HFFc6 (cell line): ENCODE measurements at regions not wholly inside any gene's neighbourhood (a gene's known extent, or its start where the extent isn't known, plus 50 kb on each side); places are given as distances from the start of the nearest gene placed in this dataset.
"Not testable (repeated sequence)": the region's sequence is repeated elsewhere in the genome, so short reads cannot be mapped to it uniquely, and the experiment has no call there.

Experiments used
- DNase-seq: peaks from one replicate; pipeline ENCODE4 v3.0.0-alpha.2; 2018
- H3K27ac Mint-ChIP-seq: 2 replicates; pipeline ENCODE4 v1.8.0; 2020; ENCODE audit warnings: mild to moderate bottlenecking, mixed read lengths
- H3K27me3 Mint-ChIP-seq: 2 replicates; pipeline ENCODE4 v1.8.0; 2021; ENCODE audit warnings: mild to moderate bottlenecking, moderate library complexity, mixed read lengths; ENCODE audit not compliant: insufficient read depth
- H3K36me3 Mint-ChIP-seq: 2 replicates; pipeline ENCODE4 v1.8.0; 2021; ENCODE audit warnings: low read depth, mixed read lengths
- H3K4me1 Mint-ChIP-seq: 2 replicates; pipeline ENCODE4 v1.8.0; 2020; ENCODE audit warnings: low read depth, mixed read lengths
- H3K4me3 Mint-ChIP-seq: 2 replicates; pipeline ENCODE4 v1.8.0; 2020; ENCODE audit warnings: mild to moderate bottlenecking, moderate library complexity, mixed read lengths
- H3K9me3 Mint-ChIP-seq: 2 replicates; pipeline ENCODE4 v1.8.0; 2020; ENCODE audit warnings: mild to moderate bottlenecking, mixed read lengths
- CTCF ChIP-seq: fragments of 200-600 bp; sonication (generic); IDR thresholded peaks from 2 replicates; pipeline ENCODE4 v1.5.0; 2021; ENCODE audit warnings: antibody characterized with exemption, mild to moderate bottlenecking

DNA sequence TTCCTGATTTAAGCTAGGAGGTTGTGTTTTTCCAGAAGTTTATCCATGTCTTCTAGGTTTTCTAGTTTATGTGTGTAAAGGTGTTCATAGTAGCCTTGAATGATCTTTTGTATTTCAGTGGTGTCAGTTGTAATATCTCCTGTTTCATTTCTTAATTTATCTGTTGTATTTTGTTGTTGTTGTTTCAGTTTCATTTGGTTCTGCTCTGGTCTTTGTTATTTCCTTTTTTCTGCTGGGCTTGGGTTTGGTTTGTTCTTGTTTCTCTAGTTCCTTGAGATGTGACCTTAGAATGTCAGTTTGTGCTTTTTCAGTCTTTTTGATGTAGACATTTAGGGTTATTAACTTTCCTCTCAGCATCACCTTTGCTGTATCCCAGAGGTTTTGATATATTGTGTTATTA, 62.8 kb downstream of the SCP2D1 start:
- H3K4me1 Mint-ChIP-seq, H3K27ac Mint-ChIP-seq, DNase-seq, H3K27me3 Mint-ChIP-seq, H3K36me3 Mint-ChIP-seq, H3K4me3 Mint-ChIP-seq: not testable (repeated sequence)
- H3K9me3 Mint-ChIP-seq: peaks cover 46% of the 10 kb centered on the region

DNA sequence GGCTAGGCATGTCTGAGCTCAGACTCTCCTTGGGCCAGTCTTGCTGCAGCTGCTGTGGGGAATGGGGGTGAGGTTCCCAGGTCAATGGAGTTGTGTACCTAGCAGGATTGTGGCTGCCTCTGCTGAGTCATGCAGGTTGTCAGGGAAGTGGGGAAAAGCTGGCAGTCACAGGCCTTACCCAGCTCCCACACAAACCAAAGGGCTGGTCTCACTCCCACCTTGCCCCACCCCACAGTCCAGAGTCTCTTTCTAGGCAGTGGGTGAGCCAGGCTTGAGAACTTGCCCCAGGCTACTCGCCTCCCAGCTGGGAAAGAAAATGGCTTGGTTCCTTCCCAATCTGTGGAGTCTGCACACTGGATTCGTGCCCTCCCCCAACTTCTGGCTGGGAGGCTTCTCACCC, 65.7 kb downstream of the SCP2D1 start:
- DNase-seq: no peak

DNA sequence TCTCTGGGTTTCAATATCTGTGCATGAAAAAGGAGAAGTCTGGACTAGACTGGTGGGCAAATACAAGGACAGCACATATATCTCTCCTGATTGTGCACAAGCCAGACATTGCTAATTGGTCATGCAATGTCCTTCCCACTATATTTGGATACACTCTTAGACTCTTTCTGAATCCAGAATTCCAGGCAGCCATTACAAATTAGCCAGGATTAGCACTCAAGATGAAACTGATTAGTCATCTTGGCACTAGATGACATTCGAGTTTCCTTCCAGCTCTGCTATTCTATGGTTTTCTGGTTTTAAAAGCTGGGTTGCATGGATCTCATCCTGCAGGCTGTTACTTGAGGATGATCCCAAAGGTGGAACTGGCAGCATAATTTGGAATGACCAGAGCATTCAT, 73.2 kb downstream of the SCP2D1 start:
- Mint-ChIP-seq H3K4me3 (no peak overlapping the region), H3K36me3 (no peaks in the 10 kb centered on the region), H3K9me3 (peaks cover 21% of the 10 kb centered on the region), H3K27me3 (no peaks in the 10 kb centered on the region; the same call in 1 of the 2 replicates), H3K4me1 (no peaks in the 10 kb centered on the region), H3K27ac (no peak overlapping the region)
- no peak for DNase-seq
- no peak for TF ChIP-seq CTCF

More for the DNA sequence above, 65.7 kb downstream of the SCP2D1 start:
- no peak overlapping the region for H3K4me3 Mint-ChIP-seq
- H3K27me3 Mint-ChIP-seq: no peaks in the 10 kb centered on the region; the same call in 1 of the 2 replicates
- no peaks in the 10 kb centered on the region for H3K4me1 Mint-ChIP-seq
- peaks cover 32% of the 10 kb centered on the region for H3K9me3 Mint-ChIP-seq
- TF ChIP-seq CTCF: no peak
- no peaks in the 10 kb centered on the region for H3K36me3 Mint-ChIP-seq
- H3K27ac Mint-ChIP-seq: no peak overlapping the region

DNA sequence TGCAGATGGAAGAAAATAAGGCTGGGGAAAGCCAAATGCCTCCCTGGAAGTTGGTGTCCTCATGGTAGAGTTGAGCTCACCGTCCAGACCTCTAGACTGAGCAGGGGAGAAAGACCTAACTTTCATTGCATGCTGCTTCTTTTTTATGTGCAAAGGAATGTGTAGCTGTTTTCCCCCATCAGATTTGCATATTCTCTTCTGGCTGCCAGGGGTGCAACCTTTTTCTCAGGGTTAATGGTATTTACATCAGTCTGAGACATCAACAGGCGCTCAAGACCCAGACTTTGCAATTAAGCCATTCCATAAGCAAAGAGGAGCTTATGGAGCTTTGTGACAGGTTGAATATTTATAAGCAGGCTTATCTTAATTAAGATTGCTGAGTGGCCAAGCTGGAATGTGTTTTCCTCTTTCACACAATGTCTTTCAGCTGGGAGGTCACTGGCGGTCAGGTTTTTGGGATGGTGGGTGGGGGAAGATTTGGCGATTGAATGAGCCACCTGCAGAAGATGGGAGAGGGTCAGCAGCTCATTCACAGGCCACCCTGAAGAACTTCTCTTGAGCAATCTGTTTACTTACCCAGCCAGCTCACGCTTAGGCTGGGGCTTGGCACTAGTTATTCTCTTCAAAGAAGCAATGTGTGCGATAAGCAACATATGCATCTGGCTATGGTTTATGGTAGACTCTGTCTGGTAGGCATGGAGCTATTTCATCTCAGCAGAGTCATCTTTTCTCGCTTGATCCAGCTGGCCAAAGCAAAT, 88.6 kb downstream of the SCP2D1 start:
- Mint-ChIP-seq H3K4me1 (no peaks in the 10 kb centered on the region), H3K36me3 (no peaks in the 10 kb centered on the region), H3K4me3 (no peak overlapping the region), H3K9me3 (peaks cover 32% of the 10 kb centered on the region), H3K27me3 (no peaks in the 10 kb centered on the region; the same call in none of the 2 replicates), H3K27ac (no peak overlapping the region)
- no peak for TF ChIP-seq CTCF
- DNase-seq: no peak

GRCh38 chr20:18904192-18904591, 90.6 kb downstream of the SCP2D1 start:
- TF ChIP-seq CTCF: 0 out of 2 replicates have a peak, but pooled peaks have one; percentile 10
- H3K4me1 Mint-ChIP-seq: no peaks in the 10 kb centered on the region
- H3K9me3 Mint-ChIP-seq: peaks cover 36% of the 10 kb centered on the region
- H3K27ac Mint-ChIP-seq: no peak overlapping the region
- no peaks in the 10 kb centered on the region for H3K36me3 Mint-ChIP-seq
- no peak for DNase-seq
- peaks cover 4% of the 10 kb centered on the region; the same call in 1 of the 2 replicates for H3K27me3 Mint-ChIP-seq
- H3K4me3 Mint-ChIP-seq: no peak overlapping the region

DNA sequence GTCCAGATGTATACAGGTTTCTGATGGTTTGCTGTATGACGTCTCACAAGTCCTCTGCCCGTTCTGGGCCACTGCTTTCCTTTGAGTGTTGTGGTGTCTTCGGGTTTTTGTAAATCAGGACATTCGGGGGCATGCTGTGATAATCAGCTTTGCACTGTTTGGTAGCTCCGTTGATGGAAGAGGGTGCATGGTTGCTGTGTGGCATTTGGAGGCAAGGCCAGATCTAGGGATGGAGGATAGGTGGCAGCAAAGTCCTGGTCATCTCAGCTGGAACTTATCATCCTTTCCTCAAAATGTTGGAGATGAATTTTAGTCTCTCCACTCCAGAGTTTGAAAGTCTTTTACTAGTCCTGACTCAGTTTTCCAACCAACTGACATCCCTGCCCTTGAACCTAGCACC, 91.0 kb downstream of the SCP2D1 start:
- no peaks in the 10 kb centered on the region for H3K36me3 Mint-ChIP-seq
- H3K9me3 Mint-ChIP-seq: peaks cover 36% of the 10 kb centered on the region
- no peaks in the 10 kb centered on the region for H3K4me1 Mint-ChIP-seq
- no peak for DNase-seq
- H3K4me3 Mint-ChIP-seq: no peak overlapping the region
- peaks cover 4% of the 10 kb centered on the region; the same call in 1 of the 2 replicates for H3K27me3 Mint-ChIP-seq
- no peak overlapping the region for H3K27ac Mint-ChIP-seq
- TF ChIP-seq CTCF: no peak
